HG02588 (cell line): ENCODE measurements at regions not wholly inside any gene's neighbourhood (a gene's known extent, or its start where the extent isn't known, plus 50 kb on each side); places are given as distances from the start of the nearest gene placed in this dataset.

Experiments
- ATAC-seq: cut with Tn5 transposase; IDR thresholded peaks from one replicate; pipeline ENCODE4 v1.9.1; 2021; ENCODE audit warnings: mild to moderate bottlenecking, moderate library complexity; ENCODE audit not compliant: unreplicated experiment

- ATAC-seq, result no peak
Measured at GRCh38 chr17:77426676-77427386, 286.1 kb downstream of the SEC14L1 start.

- ATAC-seq, result no peak
Measured at GRCh38 chr17:77427391-77427991, 286.7 kb downstream of the SEC14L1 start.

- ATAC-seq, result no peak
Measured at GRCh38 chr17:77428020-77428748, 287.4 kb downstream of the SEC14L1 start.

GRCh38 chr17:77428749-77429368 is 288.1 kb downstream of the SEC14L1 start:
- ATAC-seq, result no peak

- no peak for ATAC-seq
Measured at GRCh38 chr17:77429369-77429968, 288.7 kb downstream of the SEC14L1 start.

- no peak for ATAC-seq
Measured at GRCh38 chr17:77429969-77430752, 289.4 kb downstream of the SEC14L1 start.

GRCh38 chr17:77432034-77432661 is 291.4 kb downstream of the SEC14L1 start:
- no peak for ATAC-seq

- no peak for ATAC-seq
Measured at GRCh38 chr17:77432742-77433141, 292.0 kb downstream of the SEC14L1 start.

- no peak for ATAC-seq
Measured at GRCh38 chr17:77433385-77434135, 292.8 kb downstream of the SEC14L1 start.

GRCh38 chr17:77434136-77435114 is 293.7 kb downstream of the SEC14L1 start:
- no peak for ATAC-seq

- no peak for ATAC-seq
Measured at GRCh38 chr17:77435272-77436057, 294.7 kb downstream of the SEC14L1 start.

GRCh38 chr17:77436058-77436442 is 295.3 kb downstream of the SEC14L1 start:
- ATAC-seq, result no peak

- no peak for ATAC-seq
Measured at GRCh38 chr17:77436481-77436880, 295.7 kb downstream of the SEC14L1 start.

- ATAC-seq, result no peak
Measured at GRCh38 chr17:77437017-77437416, 296.2 kb downstream of the SEC14L1 start.

- no peak for ATAC-seq
Measured at GRCh38 chr17:77437747-77438146, 297.0 kb downstream of the SEC14L1 start.

GRCh38 chr17:77438241-77439188 is 297.7 kb downstream of the SEC14L1 start:
- ATAC-seq, result no peak
